Neuron (in vitro differentiated cells): ENCODE measurements at regions not wholly inside any gene's neighbourhood (a gene's known extent, or its start where the extent isn't known, plus 50 kb on each side); places are given as distances from the start of the nearest gene placed in this dataset.

Experiments
- H2AFZ ChIP-seq: one replicate; pipeline ENCODE4 v1.6.1; 2013; ENCODE audit warnings: low read depth, mild to moderate bottlenecking, inconsistent platforms, low read length, moderate library complexity
- H3K27me3 ChIP-seq: one replicate; pipeline ENCODE4 v1.6.1; 2013; ENCODE audit warnings: low read length; ENCODE audit not compliant: insufficient read depth
- H3K36me3 ChIP-seq: one replicate; pipeline ENCODE4 v1.6.1; 2013; ENCODE audit warnings: low read length; ENCODE audit not compliant: insufficient read depth
- H3K4me1 ChIP-seq: one replicate; pipeline ENCODE4 v1.6.1; 2013; ENCODE audit warnings: low read length; ENCODE audit not compliant: insufficient read depth
- H3K4me3 ChIP-seq: 2 replicates; pipeline ENCODE4 v1.5.1; 2013; ENCODE audit warnings: mild to moderate bottlenecking, low read length, moderate library complexity
- H3K9me3 ChIP-seq: one replicate; pipeline ENCODE4 v1.6.1; 2013; ENCODE audit warnings: low read length

DNA sequence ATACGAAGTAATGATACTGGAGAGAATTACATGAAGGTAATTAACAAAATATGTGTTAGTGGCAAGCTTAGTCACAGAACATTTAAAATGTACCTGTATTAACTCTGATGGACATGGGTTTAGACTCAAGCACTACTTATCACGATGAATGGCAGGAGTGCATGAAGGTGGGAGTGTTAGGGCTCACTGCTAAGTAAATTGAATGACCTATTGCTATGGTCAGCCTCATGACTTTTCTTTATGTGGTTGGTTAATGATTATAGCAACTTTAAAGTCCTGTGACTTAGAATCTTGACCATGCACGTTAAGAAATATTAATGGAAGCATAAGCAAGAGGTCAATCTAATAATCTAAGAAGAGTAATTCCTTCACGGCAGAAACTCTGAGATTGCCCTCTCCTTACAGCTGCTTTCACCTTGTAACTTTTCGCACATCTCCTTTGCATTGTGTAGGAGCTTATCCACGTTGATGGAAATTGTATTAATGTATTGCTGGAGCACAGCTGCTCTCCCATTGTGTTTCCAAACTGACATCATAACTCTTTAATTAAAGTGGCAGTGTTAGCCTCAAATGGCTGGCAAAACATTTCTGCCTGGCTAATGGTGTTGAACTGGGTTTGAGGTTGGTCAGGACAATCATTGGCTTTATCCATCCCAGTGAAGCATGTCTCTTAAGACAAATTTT is 114.5 kb downstream of the RXFP2 start:
- no peak overlapping the region for H3K4me3 ChIP-seq

DNA sequence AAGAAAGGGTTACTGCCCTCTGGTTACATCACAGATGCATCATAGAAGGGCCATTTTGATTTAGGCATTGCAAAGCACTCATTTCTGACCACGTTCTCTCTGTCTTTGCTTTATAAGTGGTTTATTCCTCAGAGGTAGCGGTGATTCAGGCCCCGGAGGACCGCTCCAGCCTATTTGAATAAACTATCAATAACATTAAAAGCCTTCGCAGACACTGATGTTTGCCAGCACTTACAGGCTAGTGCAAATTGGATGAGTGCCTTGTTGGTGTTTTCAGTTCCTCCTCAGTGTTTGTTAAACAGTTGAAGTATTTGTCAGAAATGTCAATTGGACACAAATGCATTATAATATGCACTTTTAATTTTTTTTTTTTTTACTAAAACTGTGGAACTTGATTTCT is 120.2 kb downstream of the RXFP2 start:
- no peak overlapping the region for H2AFZ ChIP-seq
- peaks cover 2% of the 10 kb centered on the region for H3K27me3 ChIP-seq
- H3K4me1 ChIP-seq = no peaks in the 10 kb centered on the region
- no peaks in the 10 kb centered on the region for H3K9me3 ChIP-seq
- H3K36me3 ChIP-seq = no peaks in the 10 kb centered on the region
- H3K4me3 ChIP-seq = no peak overlapping the region

More for the DNA sequence above, 114.5 kb downstream of the RXFP2 start:
- Histone ChIP-seq H3K9me3 (no peaks in the 10 kb centered on the region), H3K27me3 (peaks cover 8% of the 10 kb centered on the region), H3K4me1 (no peaks in the 10 kb centered on the region), H3K36me3 (no peaks in the 10 kb centered on the region), H2AFZ (no peak overlapping the region)

DNA sequence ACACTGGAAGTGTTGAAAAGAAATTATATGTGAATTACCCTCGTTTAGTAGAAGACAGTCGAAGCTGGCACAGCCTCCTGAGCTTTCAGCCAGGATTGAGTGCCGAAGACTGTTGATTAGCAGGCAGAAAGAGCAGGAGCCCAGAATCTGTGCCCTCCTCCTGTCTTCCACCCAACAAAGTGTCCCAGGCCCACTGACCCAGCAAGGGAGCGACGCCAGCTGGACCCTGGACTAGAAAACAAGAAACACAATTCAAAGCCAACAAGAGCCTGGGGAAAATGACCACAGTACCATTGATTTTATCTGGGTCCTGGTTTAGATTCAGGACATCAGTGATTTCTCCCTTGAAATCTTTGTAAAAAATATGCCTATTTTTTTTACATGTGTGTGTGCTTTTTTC is 120.7 kb downstream of the RXFP2 start:
- no peak overlapping the region for H2AFZ ChIP-seq
- H3K9me3 ChIP-seq = no peaks in the 10 kb centered on the region
- H3K36me3 ChIP-seq = no peaks in the 10 kb centered on the region
- H3K27me3 ChIP-seq = peaks cover 2% of the 10 kb centered on the region
- H3K4me3 ChIP-seq = no peak overlapping the region
- H3K4me1 ChIP-seq = no peaks in the 10 kb centered on the region

DNA sequence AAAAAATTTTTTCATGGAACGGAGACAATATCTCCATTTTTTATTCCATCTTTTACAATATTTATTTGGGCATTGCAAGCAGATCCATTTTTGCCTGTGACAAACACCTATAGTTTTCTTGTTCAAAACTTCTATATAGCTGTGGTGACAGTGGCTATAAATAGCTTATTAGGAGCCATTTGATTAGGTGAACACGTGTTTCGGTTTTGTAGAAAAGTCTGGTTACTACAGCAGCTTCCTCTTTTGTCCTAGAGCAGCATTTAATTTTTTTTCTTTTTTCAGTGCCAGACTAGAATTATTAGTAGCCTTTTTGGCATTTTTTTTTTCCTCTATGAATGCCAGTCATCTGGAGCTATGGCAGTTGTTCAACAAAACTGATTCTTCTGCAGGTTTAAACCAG is 123.5 kb downstream of the RXFP2 start:
- H3K27me3 ChIP-seq = peaks cover 2% of the 10 kb centered on the region
- no peaks in the 10 kb centered on the region for H3K9me3 ChIP-seq
- H3K36me3 ChIP-seq = no peaks in the 10 kb centered on the region
- no peaks in the 10 kb centered on the region for H3K4me1 ChIP-seq
- no peak overlapping the region for H2AFZ ChIP-seq
- no peak overlapping the region for H3K4me3 ChIP-seq

DNA sequence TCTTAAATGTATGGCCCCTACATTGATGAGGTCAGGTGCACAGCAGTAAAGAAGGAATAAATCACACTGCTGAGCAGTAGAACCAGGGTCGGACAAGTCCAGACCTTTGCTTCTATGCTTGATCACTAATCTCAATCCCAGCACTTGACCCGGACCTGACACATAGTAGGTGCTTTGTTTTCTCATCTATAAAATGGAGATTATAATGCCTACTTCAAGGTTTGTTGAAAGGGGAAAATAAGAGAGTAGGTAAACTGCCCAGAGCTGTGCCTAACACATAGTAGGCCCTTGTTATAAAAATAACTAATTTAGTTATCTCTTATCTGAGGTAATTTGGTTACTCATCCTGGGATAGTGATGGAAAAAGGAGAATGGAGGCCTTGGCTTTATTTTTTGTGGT is 125.0 kb downstream of the RXFP2 start:
- Histone ChIP-seq H2AFZ (no peak overlapping the region), H3K36me3 (no peaks in the 10 kb centered on the region), H3K27me3 (no peaks in the 10 kb centered on the region), H3K9me3 (no peaks in the 10 kb centered on the region), H3K4me1 (no peaks in the 10 kb centered on the region), H3K4me3 (no peak overlapping the region)

DNA sequence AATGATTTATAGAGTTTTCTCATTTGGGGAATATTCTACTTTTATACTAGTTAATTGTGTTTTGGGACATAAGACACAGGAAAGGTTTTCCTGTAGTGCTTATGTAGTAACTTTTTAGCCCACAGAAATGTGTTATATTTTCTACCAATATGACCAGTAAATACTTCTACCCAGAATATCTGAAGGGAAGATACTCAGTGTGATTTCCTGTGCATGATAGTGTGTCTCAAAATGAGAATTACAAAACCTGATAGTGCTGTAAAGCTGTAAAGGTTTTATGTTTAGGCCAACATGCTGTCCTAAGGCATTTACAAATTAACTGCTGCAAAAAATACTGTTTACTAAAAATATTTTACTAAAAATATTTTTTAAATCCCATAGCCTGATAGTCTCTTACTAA is 126.8 kb downstream of the RXFP2 start:
- H3K4me1 ChIP-seq = no peaks in the 10 kb centered on the region
- H3K9me3 ChIP-seq = no peaks in the 10 kb centered on the region
- no peak overlapping the region for H2AFZ ChIP-seq
- H3K27me3 ChIP-seq = no peaks in the 10 kb centered on the region
- H3K36me3 ChIP-seq = no peaks in the 10 kb centered on the region
- no peak overlapping the region for H3K4me3 ChIP-seq

DNA sequence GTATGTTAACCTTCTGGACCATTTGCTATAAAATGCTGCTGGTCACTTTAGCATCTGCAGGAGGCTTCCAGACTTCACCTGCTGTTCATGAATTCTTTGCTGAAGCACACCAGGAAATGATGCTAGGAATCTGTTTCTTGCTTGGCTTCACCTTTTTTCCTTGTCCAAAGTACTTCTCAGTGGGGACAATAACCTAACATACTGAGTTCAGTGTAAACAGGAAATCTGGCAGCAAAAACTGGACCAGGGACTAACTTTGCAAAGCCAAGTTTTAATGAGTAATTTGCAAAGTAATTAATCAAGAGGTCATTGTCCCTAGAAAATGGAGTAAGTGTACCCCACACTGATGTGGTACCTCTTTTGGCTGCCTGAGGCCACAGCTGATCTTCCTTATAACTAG is 128.4 kb downstream of the RXFP2 start:
- Histone ChIP-seq H3K27me3 (no peaks in the 10 kb centered on the region), H3K9me3 (no peaks in the 10 kb centered on the region), H3K4me3 (no peak overlapping the region), H3K36me3 (no peaks in the 10 kb centered on the region), H3K4me1 (no peaks in the 10 kb centered on the region), H2AFZ (no peak overlapping the region)

DNA sequence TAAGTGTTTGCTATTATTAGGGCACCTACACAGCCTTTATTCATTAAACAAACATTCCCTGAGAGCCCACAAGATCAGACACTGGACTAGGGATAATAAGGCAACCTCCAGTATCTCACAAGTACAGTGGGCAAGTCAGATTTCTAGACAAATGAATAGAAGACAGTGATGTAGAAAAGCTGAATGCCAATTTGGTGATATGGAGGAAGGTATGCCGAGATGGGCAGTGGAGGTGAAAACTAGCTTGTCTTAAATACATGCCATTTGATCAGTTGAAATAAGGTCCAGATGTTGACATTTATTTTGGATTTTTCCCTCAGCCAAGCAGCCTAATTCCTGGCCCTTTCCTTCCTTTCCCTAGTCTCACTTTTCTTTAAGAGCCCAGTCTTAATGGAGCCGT is 130.3 kb downstream of the RXFP2 start:
- H3K4me3 ChIP-seq = no peak overlapping the region
- no peak overlapping the region for H2AFZ ChIP-seq
- H3K36me3 ChIP-seq = no peaks in the 10 kb centered on the region
- no peaks in the 10 kb centered on the region for H3K27me3 ChIP-seq
- H3K4me1 ChIP-seq = no peaks in the 10 kb centered on the region
- H3K9me3 ChIP-seq = no peaks in the 10 kb centered on the region

DNA sequence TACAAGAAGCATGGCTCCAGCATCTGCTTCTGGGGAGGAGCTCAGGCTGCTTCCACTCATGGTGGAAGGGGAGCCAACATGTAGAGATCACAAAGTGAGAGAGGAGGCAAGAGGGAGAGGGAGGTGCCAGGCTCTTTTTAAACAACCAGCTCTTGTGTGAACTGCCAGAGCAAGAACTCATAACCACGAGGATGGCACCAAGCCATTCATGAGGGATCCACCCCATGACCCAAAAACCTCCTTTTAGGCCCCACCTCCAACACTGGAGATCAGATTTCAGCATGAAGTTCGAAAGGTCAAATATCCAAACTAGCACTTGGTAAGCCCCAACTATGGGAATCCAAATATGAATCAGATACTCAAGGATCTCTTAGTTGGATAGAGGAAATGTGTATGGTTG is 131.2 kb downstream of the RXFP2 start:
- Histone ChIP-seq H3K4me3 (no peak overlapping the region), H3K27me3 (no peaks in the 10 kb centered on the region), H2AFZ (no peak overlapping the region), H3K36me3 (no peaks in the 10 kb centered on the region), H3K4me1 (no peaks in the 10 kb centered on the region), H3K9me3 (no peaks in the 10 kb centered on the region)

DNA sequence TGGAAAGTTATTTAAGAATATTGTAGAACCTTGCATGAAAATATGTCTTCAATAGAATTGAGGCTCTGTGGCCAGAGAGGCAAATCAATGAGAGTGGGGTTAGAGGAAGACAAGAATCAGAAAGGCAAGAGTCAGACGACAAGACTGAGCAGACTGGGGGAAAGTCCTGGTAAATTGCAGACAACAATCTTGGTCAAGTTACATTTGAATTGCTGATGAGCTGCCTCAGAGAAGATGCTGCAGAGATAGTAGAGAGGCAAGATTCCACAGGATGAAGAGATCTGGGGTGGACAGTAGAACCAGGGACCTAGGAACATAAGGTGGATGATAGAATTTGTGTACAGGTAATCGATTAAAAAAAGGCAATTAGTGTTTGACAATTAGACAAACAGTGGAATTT is 133.8 kb downstream of the RXFP2 start:
- H3K27me3 ChIP-seq = no peaks in the 10 kb centered on the region
- no peaks in the 10 kb centered on the region for H3K9me3 ChIP-seq
- H3K4me1 ChIP-seq = no peaks in the 10 kb centered on the region
- H3K4me3 ChIP-seq = no peak overlapping the region
- no peak overlapping the region for H2AFZ ChIP-seq
- no peaks in the 10 kb centered on the region for H3K36me3 ChIP-seq

DNA sequence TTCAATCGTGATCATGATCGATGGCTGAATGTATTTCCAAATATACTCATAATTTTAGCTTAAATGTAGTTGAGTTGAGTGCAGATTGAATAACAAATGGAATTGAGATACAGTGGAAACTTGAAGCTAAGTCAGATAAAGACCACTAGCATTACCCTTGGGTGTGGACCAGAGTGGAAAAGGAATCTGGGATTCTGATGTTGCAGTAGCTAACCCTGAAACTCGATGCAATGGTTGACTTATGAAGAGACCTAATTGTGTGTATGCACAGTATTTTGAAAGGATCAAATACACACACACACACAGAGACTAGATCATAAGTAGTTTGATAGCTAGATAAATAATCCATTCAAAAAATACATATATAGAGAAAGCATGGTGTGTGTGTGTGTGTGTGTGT is 135.8 kb downstream of the RXFP2 start:
- Histone ChIP-seq H2AFZ (no peak overlapping the region), H3K9me3 (no peaks in the 10 kb centered on the region), H3K4me1 (no peaks in the 10 kb centered on the region), H3K36me3 (no peaks in the 10 kb centered on the region), H3K4me3 (no peak overlapping the region), H3K27me3 (no peaks in the 10 kb centered on the region)

DNA sequence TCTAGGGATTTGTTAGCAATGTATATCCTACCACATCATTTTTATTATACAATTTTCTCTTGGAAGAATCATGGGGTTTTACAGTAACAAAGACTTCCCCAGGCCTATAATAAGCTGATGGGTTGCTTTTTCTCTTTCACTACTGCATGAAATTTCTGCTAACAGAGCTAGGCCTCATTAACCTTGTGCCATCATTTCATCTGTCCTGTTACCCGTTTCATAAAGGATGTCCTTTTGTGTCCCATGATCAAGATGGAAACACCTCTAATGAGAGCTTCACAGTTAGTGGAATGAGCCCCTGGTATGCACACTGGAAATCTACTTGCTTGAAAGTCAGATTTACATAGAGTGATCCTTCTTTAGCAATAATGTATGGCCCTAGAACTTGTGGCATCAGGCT is 138.7 kb downstream of the RXFP2 start:
- Histone ChIP-seq H3K4me3 (no peak overlapping the region), H3K9me3 (no peaks in the 10 kb centered on the region), H3K27me3 (no peaks in the 10 kb centered on the region), H3K36me3 (no peaks in the 10 kb centered on the region), H3K4me1 (no peaks in the 10 kb centered on the region), H2AFZ (no peak overlapping the region)

DNA sequence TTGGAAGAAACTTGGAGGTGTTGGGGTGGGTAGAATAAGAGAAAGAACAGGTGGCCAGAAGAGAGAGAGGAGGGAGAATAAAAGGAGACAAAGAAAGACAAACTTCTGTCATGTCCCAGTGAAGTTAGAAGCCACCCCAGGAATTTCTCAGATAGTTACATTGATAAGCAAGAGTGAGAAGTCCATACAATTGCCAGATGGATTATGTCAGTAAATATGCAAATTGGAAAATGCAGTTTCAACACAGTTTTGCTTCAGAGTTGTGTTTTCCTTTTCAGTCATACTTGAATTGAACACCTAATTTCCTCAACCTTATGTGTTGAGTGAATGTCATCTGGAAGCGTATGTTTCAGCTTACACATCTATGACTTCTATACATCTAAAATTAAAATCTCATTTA is 139.2 kb downstream of the RXFP2 start:
- Histone ChIP-seq H3K9me3 (no peaks in the 10 kb centered on the region), H3K4me1 (no peaks in the 10 kb centered on the region), H2AFZ (no peak overlapping the region), H3K36me3 (no peaks in the 10 kb centered on the region), H3K27me3 (no peaks in the 10 kb centered on the region), H3K4me3 (no peak overlapping the region)

DNA sequence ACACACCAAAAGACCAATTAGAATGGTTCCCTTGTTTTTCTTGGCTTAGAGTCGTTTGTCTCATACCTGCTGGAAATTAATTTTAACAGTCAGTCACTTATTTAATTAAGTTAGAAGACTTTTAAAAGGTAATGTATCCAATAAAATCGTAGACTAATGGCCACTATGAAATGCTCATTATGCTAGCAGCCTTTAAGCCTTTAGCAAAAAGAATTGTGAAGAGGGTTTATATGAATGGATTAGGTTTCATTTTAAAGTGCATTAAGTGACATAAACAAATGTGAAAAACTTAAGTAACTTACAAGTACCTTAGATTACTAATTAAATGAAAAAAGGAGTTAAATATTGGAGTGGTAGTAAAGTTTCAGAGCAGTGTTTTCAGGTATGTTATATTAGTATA is 139.6 kb downstream of the RXFP2 start:
- no peak overlapping the region for H3K4me3 ChIP-seq
- H3K36me3 ChIP-seq = no peaks in the 10 kb centered on the region
- H3K4me1 ChIP-seq = no peaks in the 10 kb centered on the region
- H3K27me3 ChIP-seq = no peaks in the 10 kb centered on the region
- H3K9me3 ChIP-seq = no peaks in the 10 kb centered on the region
- no peak overlapping the region for H2AFZ ChIP-seq
